Peyer's patch (tissue), 4 donors: ENCODE measurements at regions not wholly inside any gene's neighbourhood (a gene's known extent, or its start where the extent isn't known, plus 50 kb on each side); places are given as distances from the start of the nearest gene placed in this dataset.

Source experiments
- CTCF ChIP-seq, 6 experiments: fragments of 450-650 bp in 4 of 6; fragments of 200-600 bp in 2 of 6; sonication (generic) in 1 of 6; IDR thresholded peaks; one replicate each; pipeline ENCODE4 v1.5.1; 2017 to 2019; ENCODE audit warnings: antibody characterized with exemption in 6 of 6, mild to moderate bottlenecking in 3 of 6, moderate library complexity in 1 of 6
- POLR2A ChIP-seq, 2 donors: fragments of 450-650 bp; IDR thresholded peaks; one replicate each; pipeline ENCODE4 v1.5.1; 2017; ENCODE audit warnings: antibody characterized with exemption in 2 of 2, mild to moderate bottlenecking in 2 of 2, moderate library complexity in 2 of 2

GRCh38 chr17:17400566-17401184 lies 76.1 kb upstream of the MED9 start:
- no peak for TF ChIP-seq POLR2A (IDR thresholded peaks at IDR 0.05)
- no peak for TF ChIP-seq CTCF (IDR thresholded peaks at IDR 0.05)
